ENCODE measurements at regions not wholly inside any gene's neighbourhood (a gene's known extent, or its start where the extent isn't known, plus 50 kb on each side); places are given as distances from the start of the nearest gene placed in this dataset.

- Histone ChIP-seq H3K36me3 (ENCODE audit: control insufficient read depth in 2 of 3, insufficient read depth in 3 of 3, low read length in 3 of 3) (no peaks in the 10 kb centered on the region), H3K9me3 (ENCODE audit: control insufficient read depth in 2 of 3, insufficient read depth in 1 of 3, low read length in 3 of 3) (no peaks in the 10 kb centered on the region), H3K9ac (ENCODE audit: low read length in 3 of 3) (no peak overlapping the region), H3K27me3 (ENCODE audit: control insufficient read depth, insufficient read depth, low read length) (no peaks in the 10 kb centered on the region), H3K4me3 (ENCODE audit: low read length in 3 of 3) (no peak overlapping the region), H3K27ac (ENCODE audit: low read depth in 2 of 2, low read length in 2 of 2) (no peak overlapping the region), H3K4me1 (ENCODE audit: control insufficient read depth in 2 of 3, insufficient read depth in 2 of 3, low read depth in 1 of 3, low read length in 3 of 3) (no peaks in the 10 kb centered on the region)
- no peak for DNase-seq
- no peak for FAIRE-seq
- no peak for TF ChIP-seq CTCF (IDR thresholded peaks at IDR 0.05; ENCODE audit: borderline replicate concordance, extremely low read depth, insufficient read depth)
- intact Hi-C loops (cut with DNase I), result no loop called here
Observed at GRCh38 chr1:163664671-163665335, 343.0 kb downstream of the NUF2 start.

DNA sequence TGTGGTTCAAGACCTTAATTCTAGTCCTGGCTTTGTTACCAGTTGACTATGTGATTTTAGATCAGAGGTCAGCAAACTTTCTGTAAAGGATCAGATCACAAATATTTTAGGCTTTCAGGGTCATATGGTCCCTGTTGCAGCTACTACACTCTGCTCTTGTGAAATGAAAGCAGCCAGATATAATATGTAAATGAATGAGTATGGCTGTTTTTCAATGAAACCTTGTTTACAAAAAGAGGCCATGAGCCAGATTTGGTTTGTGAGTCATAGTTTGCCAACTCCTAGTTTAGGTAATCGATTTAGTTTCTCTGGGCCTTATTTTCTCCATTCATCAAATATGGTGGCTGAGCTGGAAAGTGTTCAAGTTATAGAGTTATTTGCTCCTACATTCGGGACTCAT lies 346.7 kb downstream of the NUF2 start:
- DNase-seq (no peak), FAIRE-seq (no peak)
- Histone ChIP-seq H3K4me1 (ENCODE audit: control insufficient read depth in 2 of 3, insufficient read depth in 2 of 3, low read depth in 1 of 3, low read length in 3 of 3) (peaks cover 0 to 5% (median 0%) of the 10 kb centered on the region in 3 donors), H3K9me3 (ENCODE audit: control insufficient read depth in 2 of 3, insufficient read depth in 1 of 3, low read length in 3 of 3) (no peaks in the 10 kb centered on the region), H3K36me3 (ENCODE audit: control insufficient read depth in 2 of 3, insufficient read depth in 3 of 3, low read length in 3 of 3) (no peaks in the 10 kb centered on the region), H3K9ac (ENCODE audit: low read length in 3 of 3) (no peak overlapping the region), H3K27me3 (ENCODE audit: control insufficient read depth, insufficient read depth, low read length) (no peaks in the 10 kb centered on the region), H3K27ac (ENCODE audit: low read depth in 2 of 2, low read length in 2 of 2) (no peak overlapping the region), H3K4me3 (ENCODE audit: low read length in 3 of 3) (no peak overlapping the region)
- no peak for TF ChIP-seq CTCF (IDR thresholded peaks at IDR 0.05; ENCODE audit: borderline replicate concordance, extremely low read depth, insufficient read depth)
- intact Hi-C loops (cut with DNase I), result no loop called here

GRCh38 chr1:163670989-163671757 lies 349.4 kb downstream of the NUF2 start:
- H3K4me3 ChIP-seq (ENCODE audit: low read length in 3 of 3), result no peak overlapping the region
- intact Hi-C loops (cut with DNase I), result no loop called here
- peaks cover 0 to 8% (median 0%) of the 10 kb centered on the region in 3 donors for H3K4me1 ChIP-seq (ENCODE audit: control insufficient read depth in 2 of 3, insufficient read depth in 2 of 3, low read depth in 1 of 3, low read length in 3 of 3)
- no peaks in the 10 kb centered on the region for H3K27me3 ChIP-seq (ENCODE audit: control insufficient read depth, insufficient read depth, low read length)
- FAIRE-seq, result no peak
- no peaks in the 10 kb centered on the region for H3K9me3 ChIP-seq (ENCODE audit: control insufficient read depth in 2 of 3, insufficient read depth in 1 of 3, low read length in 3 of 3)
- H3K36me3 ChIP-seq (ENCODE audit: control insufficient read depth in 2 of 3, insufficient read depth in 3 of 3, low read length in 3 of 3), result no peaks in the 10 kb centered on the region
- TF ChIP-seq CTCF (IDR thresholded peaks at IDR 0.05; ENCODE audit: borderline replicate concordance, extremely low read depth, insufficient read depth), result no peak
- no peak for DNase-seq
- H3K27ac ChIP-seq (ENCODE audit: low read depth in 2 of 2, low read length in 2 of 2), result no peak overlapping the region
- no peak overlapping the region for H3K9ac ChIP-seq (ENCODE audit: low read length in 3 of 3)

Data from kidney (tissue), 13 donors.